Smooth muscle cell (in vitro differentiated cells): ENCODE measurements at regions not wholly inside any gene's neighbourhood (a gene's known extent, or its start where the extent isn't known, plus 50 kb on each side); places are given as distances from the start of the nearest gene placed in this dataset.

Experiments used
- DNase-seq: peaks from one replicate; lab custom pipeline; 2025; ENCODE audit not compliant: unreplicated experiment; lab: John Stamatoyannopoulos, UW
- H2AFZ ChIP-seq: fragments of 200-600 bp; sonication (generic); 2 replicates; pipeline ENCODE4 v1.6.0; 2016; ENCODE audit warnings: antibody characterized with exemption, low read depth, mild to moderate bottlenecking
- H3F3A ChIP-seq: fragments of 200-600 bp; sonication (generic); 2 replicates; pipeline ENCODE4 v1.6.0; 2017; ENCODE audit warnings: antibody characterized with exemption, low read depth
- H3K27ac ChIP-seq: fragments of 200-600 bp; sonication (generic); 2 replicates; pipeline ENCODE4 v1.5.1; 2016; ENCODE audit warnings: low read depth, mild to moderate bottlenecking
- H3K27me3 ChIP-seq: fragments of 200-600 bp; sonication (generic); 2 replicates; pipeline ENCODE4 v1.6.1; 2016; ENCODE audit warnings: low read depth, mild to moderate bottlenecking
- H3K36me3 ChIP-seq: fragments of 200-600 bp; sonication (generic); 2 replicates; pipeline ENCODE4 v1.5.1; 2016; ENCODE audit warnings: low read depth
- H3K4me1 ChIP-seq: fragments of 200-600 bp; sonication (generic); 2 replicates; pipeline ENCODE4 v1.5.1; 2016; ENCODE audit warnings: low read depth
- H3K4me2 ChIP-seq: fragments of 200-600 bp; sonication (generic); 2 replicates; pipeline ENCODE4 v1.6.0; 2016; ENCODE audit warnings: mild to moderate bottlenecking
- H3K4me3 ChIP-seq: fragments of 200-600 bp; sonication (generic); 2 replicates; pipeline ENCODE4 v1.5.1; 2016; ENCODE audit warnings: mild to moderate bottlenecking
- H3K79me2 ChIP-seq: fragments of 200-600 bp; sonication (generic); 2 replicates; pipeline ENCODE4 v1.6.0; 2016; ENCODE audit warnings: low read depth, mild to moderate bottlenecking
- H3K9ac ChIP-seq: fragments of 200-600 bp; sonication (generic); 2 replicates; pipeline ENCODE4 v1.6.0; 2016; ENCODE audit warnings: low read depth
- H3K9me3 ChIP-seq: fragments of 200-600 bp; sonication (generic); replicated peaks from 2 replicates; pipeline ENCODE4 v1.5.1; 2016; ENCODE audit warnings: low read depth
- H4K20me1 ChIP-seq: fragments of 200-600 bp; sonication (generic); 2 replicates; pipeline ENCODE4 v1.6.0; 2016; ENCODE audit warnings: low read depth
- CTCF ChIP-seq: fragments of 200-600 bp; sonication (generic); IDR thresholded peaks from 2 replicates; pipeline ENCODE4 v1.5.1; 2017; ENCODE audit warnings: borderline replicate concordance, mild to moderate bottlenecking, antibody characterized with exemption; ENCODE audit not compliant: insufficient read depth, poor library complexity, severe bottlenecking
- WGBS: methylation state at CpG from one replicate; pipeline ENCODE4 v1.1.7; 2016; ENCODE audit warnings: low lambda C conversion rate; 5-methylcytosine and 5-hydroxymethylcytosine counted together

GRCh38 chr18:56119681-56120080, 518.7 kb downstream of the TXNL1 start:
- H3K9ac ChIP-seq: no peak overlapping the region
- no peaks in the 10 kb centered on the region for H3K79me2 ChIP-seq
- no peak overlapping the region for H3K4me2 ChIP-seq
- WGBS: 98% methylated on average over 4 of the region's 4 CpGs
- no peaks in the 10 kb centered on the region for H3K27me3 ChIP-seq
- no peak for TF ChIP-seq CTCF
- no peak for DNase-seq
- no peaks in the 10 kb centered on the region for H3K36me3 ChIP-seq
- no peaks in the 10 kb centered on the region for H3F3A ChIP-seq
- no peaks in the 10 kb centered on the region for H4K20me1 ChIP-seq
- H3K4me3 ChIP-seq: no peak overlapping the region
- H2AFZ ChIP-seq: no peak overlapping the region
- H3K4me1 ChIP-seq: peaks cover 5% of the 10 kb centered on the region
- H3K27ac ChIP-seq: no peak overlapping the region
- no peaks in the 10 kb centered on the region for H3K9me3 ChIP-seq

- no peak for DNase-seq
- Histone ChIP-seq H3K4me1 (peaks cover 5% of the 10 kb centered on the region), H3K9me3 (no peaks in the 10 kb centered on the region), H3F3A (no peaks in the 10 kb centered on the region), H2AFZ (no peak overlapping the region), H4K20me1 (no peaks in the 10 kb centered on the region), H3K79me2 (no peaks in the 10 kb centered on the region), H3K4me3 (no peak overlapping the region), H3K36me3 (no peaks in the 10 kb centered on the region), H3K9ac (no peak overlapping the region), H3K27ac (no peak overlapping the region), H3K4me2 (no peak overlapping the region), H3K27me3 (no peaks in the 10 kb centered on the region)
- 97% methylated on average over 2 of the region's 2 CpGs for WGBS
- TF ChIP-seq CTCF: no peak
Observed at GRCh38 chr18:56118422-56118821, 520.0 kb downstream of the TXNL1 start.

- H3F3A ChIP-seq: no peaks in the 10 kb centered on the region
- TF ChIP-seq CTCF: no peak
- H4K20me1 ChIP-seq: no peaks in the 10 kb centered on the region
- peaks cover 5% of the 10 kb centered on the region for H3K4me1 ChIP-seq
- H3K79me2 ChIP-seq: no peaks in the 10 kb centered on the region
- no peak overlapping the region for H3K4me2 ChIP-seq
- H3K4me3 ChIP-seq: no peak overlapping the region
- H3K9me3 ChIP-seq: no peaks in the 10 kb centered on the region
- H3K27ac ChIP-seq: no peak overlapping the region
- H3K36me3 ChIP-seq: no peaks in the 10 kb centered on the region
- no peak overlapping the region for H3K9ac ChIP-seq
- WGBS: 74% methylated on average over 6 of the region's 6 CpGs
- peak overlapping the region; percentile 55 for H2AFZ ChIP-seq
- DNase-seq: no peak
- no peaks in the 10 kb centered on the region for H3K27me3 ChIP-seq
Observed at GRCh38 chr18:56115071-56116015, 523.0 kb downstream of the TXNL1 start.
